ENCODE measurements at regions not wholly inside any gene's neighbourhood (a gene's known extent, or its start where the extent isn't known, plus 50 kb on each side); places are given as distances from the start of the nearest gene placed in this dataset.

- no peak for DNase-seq
Measured at GRCh38 chr13:56198350-56198749, 942.4 kb upstream of the PRR20A start.

GRCh38 chr13:56201834-56202233, 938.9 kb upstream of the PRR20A start:
- no peak for DNase-seq

- no peak for DNase-seq
Measured at GRCh38 chr13:56216221-56216620, 924.5 kb upstream of the PRR20A start.

GRCh38 chr13:56247692-56248091, 893.0 kb upstream of the PRR20A start:
- no peak for DNase-seq

- no peak for DNase-seq
Measured at GRCh38 chr13:56271686-56272085, 869.0 kb upstream of the PRR20A start.

GRCh38 chr13:56283262-56283828, 857.4 kb upstream of the PRR20A start:
- no peak for DNase-seq

GRCh38 chr13:56299650-56300049, 841.1 kb upstream of the PRR20A start:
- DNase-seq: no peak

- no peak for DNase-seq
Measured at GRCh38 chr13:56314765-56315164, 826.0 kb upstream of the PRR20A start.

GRCh38 chr13:56317841-56318240, 822.9 kb upstream of the PRR20A start:
- no peak for DNase-seq

- no peak for DNase-seq
Measured at GRCh38 chr13:56332671-56333070, 808.0 kb upstream of the PRR20A start.

GRCh38 chr13:56335775-56336174, 804.9 kb upstream of the PRR20A start:
- no peak for DNase-seq

GRCh38 chr13:56338421-56338820, 802.3 kb upstream of the PRR20A start:
- DNase-seq: no peak

- DNase-seq: no peak
Measured at GRCh38 chr13:56347014-56347413, 793.7 kb upstream of the PRR20A start.

- no peak for DNase-seq
Measured at GRCh38 chr13:56349866-56350265, 790.9 kb upstream of the PRR20A start.

- peak; percentile 4 for DNase-seq
Measured at GRCh38 chr13:56351041-56351440, 789.7 kb upstream of the PRR20A start.

GRCh38 chr13:56352361-56352760, 788.4 kb upstream of the PRR20A start:
- DNase-seq: no peak

GRCh38 chr13:56352901-56353300, 787.8 kb upstream of the PRR20A start:
- no peak for DNase-seq

- DNase-seq: no peak
Measured at GRCh38 chr13:56356690-56357089, 784.0 kb upstream of the PRR20A start.

GRCh38 chr13:56378566-56378965, 762.2 kb upstream of the PRR20A start:
- no peak for DNase-seq

- no peak for DNase-seq
Measured at GRCh38 chr13:56393549-56393948, 747.2 kb upstream of the PRR20A start.

- no peak for DNase-seq
Measured at GRCh38 chr13:56396318-56396717, 744.4 kb upstream of the PRR20A start.

GRCh38 chr13:56400774-56401173, 739.9 kb upstream of the PRR20A start:
- DNase-seq: no peak

GRCh38 chr13:56412856-56413255, 727.9 kb upstream of the PRR20A start:
- no peak for DNase-seq

GRCh38 chr13:56424246-56424645, 716.5 kb upstream of the PRR20A start:
- no peak for DNase-seq
